Smooth muscle cell (in vitro differentiated cells): ENCODE measurements at regions not wholly inside any gene's neighbourhood (a gene's known extent, or its start where the extent isn't known, plus 50 kb on each side); places are given as distances from the start of the nearest gene placed in this dataset.
A peak's percentile ranks its signal among the peaks of the same experiment; 100 is the strongest.
"Not testable (repeated sequence)": the region's sequence is repeated elsewhere in the genome, so short reads cannot be mapped to it uniquely, and the experiment has no call there.

ENCODE experiments used
- DNase-seq: peaks from one replicate; lab custom pipeline; 2025; ENCODE audit not compliant: unreplicated experiment; lab: John Stamatoyannopoulos, UW
- H2AFZ ChIP-seq: fragments of 200-600 bp; sonication (generic); 2 replicates; pipeline ENCODE4 v1.6.0; 2016; ENCODE audit warnings: antibody characterized with exemption, low read depth, mild to moderate bottlenecking
- H3F3A ChIP-seq: fragments of 200-600 bp; sonication (generic); 2 replicates; pipeline ENCODE4 v1.6.0; 2017; ENCODE audit warnings: antibody characterized with exemption, low read depth
- H3K27ac ChIP-seq: fragments of 200-600 bp; sonication (generic); 2 replicates; pipeline ENCODE4 v1.5.1; 2016; ENCODE audit warnings: low read depth, mild to moderate bottlenecking
- H3K27me3 ChIP-seq: fragments of 200-600 bp; sonication (generic); 2 replicates; pipeline ENCODE4 v1.6.1; 2016; ENCODE audit warnings: low read depth, mild to moderate bottlenecking
- H3K36me3 ChIP-seq: fragments of 200-600 bp; sonication (generic); 2 replicates; pipeline ENCODE4 v1.5.1; 2016; ENCODE audit warnings: low read depth
- H3K4me1 ChIP-seq: fragments of 200-600 bp; sonication (generic); 2 replicates; pipeline ENCODE4 v1.5.1; 2016; ENCODE audit warnings: low read depth
- H3K4me2 ChIP-seq: fragments of 200-600 bp; sonication (generic); 2 replicates; pipeline ENCODE4 v1.6.0; 2016; ENCODE audit warnings: mild to moderate bottlenecking
- H3K4me3 ChIP-seq: fragments of 200-600 bp; sonication (generic); 2 replicates; pipeline ENCODE4 v1.5.1; 2016; ENCODE audit warnings: mild to moderate bottlenecking
- H3K79me2 ChIP-seq: fragments of 200-600 bp; sonication (generic); 2 replicates; pipeline ENCODE4 v1.6.0; 2016; ENCODE audit warnings: low read depth, mild to moderate bottlenecking
- H3K9ac ChIP-seq: fragments of 200-600 bp; sonication (generic); 2 replicates; pipeline ENCODE4 v1.6.0; 2016; ENCODE audit warnings: low read depth
- H3K9me3 ChIP-seq: fragments of 200-600 bp; sonication (generic); replicated peaks from 2 replicates; pipeline ENCODE4 v1.5.1; 2016; ENCODE audit warnings: low read depth
- H4K20me1 ChIP-seq: fragments of 200-600 bp; sonication (generic); 2 replicates; pipeline ENCODE4 v1.6.0; 2016; ENCODE audit warnings: low read depth
- WGBS: methylation state at CpG from one replicate; pipeline ENCODE4 v1.1.7; 2016; ENCODE audit warnings: low lambda C conversion rate; 5-methylcytosine and 5-hydroxymethylcytosine counted together
- TF ChIP-seq, protein P1 (sequence below): fragments of 200-600 bp; sonication (generic); IDR thresholded peaks from 2 replicates; pipeline ENCODE4 v1.5.1; 2017; ENCODE audit warnings: borderline replicate concordance, mild to moderate bottlenecking, antibody characterized with exemption; ENCODE audit not compliant: insufficient read depth, poor library complexity, severe bottlenecking

DNA sequence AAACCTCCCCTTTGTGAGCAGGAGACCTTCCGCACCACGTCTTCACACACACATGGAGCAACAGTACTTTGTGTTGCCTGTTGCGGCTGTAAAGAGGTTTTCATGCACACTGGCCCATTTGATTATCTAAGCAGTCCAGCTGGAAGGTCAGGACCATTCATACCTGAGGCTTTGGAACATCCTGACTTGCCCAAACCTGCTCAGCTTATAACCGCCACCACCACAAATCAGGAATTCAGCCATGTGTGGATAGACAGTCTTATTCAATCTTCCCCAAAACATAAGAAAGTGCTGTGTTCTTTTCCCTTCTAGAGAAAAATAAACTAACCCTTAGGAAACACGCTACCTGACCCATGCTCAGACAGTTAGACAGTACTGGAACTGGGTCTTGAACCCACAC lies 81.6 kb upstream of the XYLT1 start:
- Histone ChIP-seq H3K4me1 (no peaks in the 10 kb centered on the region), H3K27me3 (no peaks in the 10 kb centered on the region), H3K4me3 (no peak overlapping the region), H2AFZ (no peak overlapping the region), H3K4me2 (no peak overlapping the region), H4K20me1 (no peaks in the 10 kb centered on the region), H3K27ac (peak overlapping the region; percentile 49), H3K36me3 (no peaks in the 10 kb centered on the region), H3K9me3 (no peaks in the 10 kb centered on the region), H3F3A (no peaks in the 10 kb centered on the region), H3K9ac (no peak overlapping the region), H3K79me2 (no peaks in the 10 kb centered on the region)
- TF ChIP-seq, protein P1, sequence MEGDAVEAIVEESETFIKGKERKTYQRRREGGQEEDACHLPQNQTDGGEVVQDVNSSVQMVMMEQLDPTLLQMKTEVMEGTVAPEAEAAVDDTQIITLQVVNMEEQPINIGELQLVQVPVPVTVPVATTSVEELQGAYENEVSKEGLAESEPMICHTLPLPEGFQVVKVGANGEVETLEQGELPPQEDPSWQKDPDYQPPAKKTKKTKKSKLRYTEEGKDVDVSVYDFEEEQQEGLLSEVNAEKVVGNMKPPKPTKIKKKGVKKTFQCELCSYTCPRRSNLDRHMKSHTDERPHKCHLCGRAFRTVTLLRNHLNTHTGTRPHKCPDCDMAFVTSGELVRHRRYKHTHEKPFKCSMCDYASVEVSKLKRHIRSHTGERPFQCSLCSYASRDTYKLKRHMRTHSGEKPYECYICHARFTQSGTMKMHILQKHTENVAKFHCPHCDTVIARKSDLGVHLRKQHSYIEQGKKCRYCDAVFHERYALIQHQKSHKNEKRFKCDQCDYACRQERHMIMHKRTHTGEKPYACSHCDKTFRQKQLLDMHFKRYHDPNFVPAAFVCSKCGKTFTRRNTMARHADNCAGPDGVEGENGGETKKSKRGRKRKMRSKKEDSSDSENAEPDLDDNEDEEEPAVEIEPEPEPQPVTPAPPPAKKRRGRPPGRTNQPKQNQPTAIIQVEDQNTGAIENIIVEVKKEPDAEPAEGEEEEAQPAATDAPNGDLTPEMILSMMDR, result no peak
- WGBS, result 82% methylated on average over 5 of the region's 5 CpGs
- no peak for DNase-seq

DNA sequence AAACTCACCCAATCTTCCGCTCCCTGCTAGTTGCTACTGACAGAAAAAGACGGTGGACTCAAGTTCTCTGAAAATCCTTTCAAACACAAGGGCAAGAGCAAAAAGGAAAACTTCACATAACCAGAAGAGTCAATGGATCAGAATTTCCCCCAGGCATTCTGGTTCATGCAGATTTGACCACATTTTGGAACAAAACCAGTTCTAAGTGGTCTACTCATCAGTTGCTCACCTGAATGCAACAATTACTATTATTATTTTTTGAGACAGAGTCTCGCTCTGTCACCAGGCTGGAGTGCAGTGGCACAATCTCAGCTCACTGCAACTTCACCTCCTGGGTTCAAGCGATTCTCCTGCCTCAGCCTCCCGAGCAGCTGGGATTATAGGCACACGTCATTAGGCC lies 80.9 kb upstream of the XYLT1 start:
- H4K20me1 ChIP-seq, H3K27me3 ChIP-seq, H3K4me2 ChIP-seq, H2AFZ ChIP-seq, H3K9ac ChIP-seq, H3K79me2 ChIP-seq, H3F3A ChIP-seq, H3K4me1 ChIP-seq, H3K4me3 ChIP-seq, H3K9me3 ChIP-seq, H3K36me3 ChIP-seq, DNase-seq: not testable (repeated sequence)
- H3K27ac ChIP-seq, result peak overlapping the region; percentile 44
- 72% methylated on average over 6 of the region's 6 CpGs for WGBS

DNA sequence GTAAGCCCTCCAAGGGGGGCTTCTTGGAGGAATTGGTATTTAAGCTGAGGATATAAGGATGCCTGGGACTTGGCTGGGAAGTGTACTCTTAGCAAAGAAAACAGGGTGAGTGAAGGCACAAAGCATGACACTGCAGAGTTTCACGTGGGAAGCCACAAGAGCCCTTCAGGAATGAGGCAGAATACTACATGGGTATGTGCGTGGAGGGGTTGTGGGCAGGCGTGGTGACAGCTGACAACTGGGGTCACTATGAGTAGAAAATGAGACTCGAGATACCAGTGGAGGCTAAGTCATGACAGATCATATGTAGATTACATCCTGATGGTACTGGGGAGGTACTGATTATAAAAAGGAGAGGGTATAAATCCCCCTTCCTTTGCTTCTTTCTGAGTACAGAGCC lies 78.1 kb upstream of the XYLT1 start:
- Histone ChIP-seq H3K9me3 (no peaks in the 10 kb centered on the region), H3K4me1 (no peaks in the 10 kb centered on the region), H3K4me3 (no peak overlapping the region), H3F3A (no peaks in the 10 kb centered on the region), H3K27me3 (no peaks in the 10 kb centered on the region), H3K36me3 (no peaks in the 10 kb centered on the region), H3K79me2 (no peaks in the 10 kb centered on the region), H3K9ac (no peak overlapping the region), H2AFZ (no peak overlapping the region), H3K4me2 (no peak overlapping the region), H3K27ac (no peak overlapping the region), H4K20me1 (no peaks in the 10 kb centered on the region)
- 74% methylated on average over 4 of the region's 4 CpGs for WGBS
- no peak for DNase-seq
- TF ChIP-seq, protein P1, result no peak

DNA sequence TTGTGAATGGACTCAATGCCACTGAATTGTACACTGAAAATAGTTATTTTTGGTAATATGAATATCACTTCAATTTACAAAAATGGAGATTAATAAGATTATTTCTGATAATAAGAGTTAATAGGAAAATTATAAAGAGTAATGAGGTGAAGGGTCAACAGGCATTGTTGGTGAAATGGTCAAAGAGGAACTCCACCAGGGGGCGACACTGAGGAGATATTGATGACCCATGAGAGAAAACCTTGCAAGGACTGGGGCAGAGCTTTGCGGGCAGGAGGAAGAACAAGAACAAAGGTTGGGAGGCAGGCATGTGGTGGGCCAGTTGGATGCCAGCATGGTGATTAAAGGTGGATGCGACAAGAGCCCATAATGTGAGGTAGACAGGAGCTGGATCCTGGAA lies 74.0 kb upstream of the XYLT1 start:
- Histone ChIP-seq H3K4me2 (no peak overlapping the region), H3K9ac (no peak overlapping the region), H3K4me3 (no peak overlapping the region), H3K79me2 (no peaks in the 10 kb centered on the region), H3K4me1 (no peaks in the 10 kb centered on the region), H3F3A (no peaks in the 10 kb centered on the region), H4K20me1 (no peaks in the 10 kb centered on the region), H2AFZ (no peak overlapping the region), H3K36me3 (no peaks in the 10 kb centered on the region), H3K9me3 (no peaks in the 10 kb centered on the region), H3K27me3 (no peaks in the 10 kb centered on the region), H3K27ac (no peak overlapping the region)
- TF ChIP-seq, protein P1, result peak; percentile 33
- DNase-seq, result no peak
- WGBS, result 69% methylated on average over 3 of the region's 3 CpGs
